ENCODE measurements at regions not wholly inside any gene's neighbourhood (a gene's known extent, or its start where the extent isn't known, plus 50 kb on each side); places are given as distances from the start of the nearest gene placed in this dataset.

DNA sequence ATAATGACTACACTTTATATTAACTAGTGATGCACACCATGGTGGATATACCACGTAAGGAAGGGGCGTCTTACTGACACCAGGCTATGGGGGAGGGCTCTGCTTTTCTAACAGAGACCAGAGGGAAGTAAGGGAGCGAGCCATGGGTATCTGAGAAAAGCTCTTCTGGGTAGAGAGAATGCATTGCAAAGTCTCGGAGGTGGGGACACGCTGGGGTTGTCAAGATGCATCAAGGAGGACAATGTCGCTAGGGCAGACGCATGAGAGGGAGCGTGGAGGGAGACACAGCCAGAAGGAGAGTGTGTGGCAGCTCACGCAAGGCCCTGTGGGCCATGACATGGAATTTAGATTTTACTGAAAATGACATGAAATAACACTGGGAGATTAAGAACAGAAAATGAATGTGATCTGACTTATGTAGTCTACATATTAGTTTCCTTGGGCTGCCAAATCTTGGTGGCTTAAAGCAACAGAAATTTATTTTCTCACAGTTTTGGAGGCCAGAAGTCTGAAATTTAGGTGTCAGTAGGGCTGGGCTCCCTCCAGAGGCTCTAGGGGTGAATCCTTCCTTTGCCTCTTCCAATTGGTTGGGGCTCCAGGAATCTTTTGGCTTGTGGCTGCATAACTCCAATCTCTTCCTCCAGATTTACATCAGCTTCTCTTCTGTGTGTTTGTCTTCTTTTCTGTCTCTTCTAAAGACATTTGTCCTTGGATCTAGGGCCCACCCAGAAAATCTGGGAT is 352.2 kb downstream of the CYRIA start:
- DNase-seq = no peak

DNA sequence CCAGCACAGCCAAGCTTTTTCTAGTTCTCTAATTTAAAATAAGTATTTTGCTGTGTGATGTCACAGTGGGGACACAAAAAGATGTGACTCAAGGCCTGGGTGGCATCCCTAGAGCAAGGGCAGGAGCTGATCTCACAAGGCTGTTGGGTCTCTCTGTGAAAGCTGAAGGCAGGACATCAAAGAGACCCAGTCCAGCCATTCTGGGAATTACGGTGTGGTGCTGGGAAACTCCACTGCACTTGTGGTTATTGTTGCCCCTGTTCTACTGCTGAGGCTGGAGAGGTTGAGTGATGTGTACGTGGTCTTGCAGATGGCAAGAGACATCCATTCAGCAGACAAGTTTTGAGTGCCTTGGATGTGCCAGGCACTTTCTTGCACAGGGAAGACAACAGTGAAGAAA is 352.9 kb downstream of the CYRIA start:
- no peak for DNase-seq

DNA sequence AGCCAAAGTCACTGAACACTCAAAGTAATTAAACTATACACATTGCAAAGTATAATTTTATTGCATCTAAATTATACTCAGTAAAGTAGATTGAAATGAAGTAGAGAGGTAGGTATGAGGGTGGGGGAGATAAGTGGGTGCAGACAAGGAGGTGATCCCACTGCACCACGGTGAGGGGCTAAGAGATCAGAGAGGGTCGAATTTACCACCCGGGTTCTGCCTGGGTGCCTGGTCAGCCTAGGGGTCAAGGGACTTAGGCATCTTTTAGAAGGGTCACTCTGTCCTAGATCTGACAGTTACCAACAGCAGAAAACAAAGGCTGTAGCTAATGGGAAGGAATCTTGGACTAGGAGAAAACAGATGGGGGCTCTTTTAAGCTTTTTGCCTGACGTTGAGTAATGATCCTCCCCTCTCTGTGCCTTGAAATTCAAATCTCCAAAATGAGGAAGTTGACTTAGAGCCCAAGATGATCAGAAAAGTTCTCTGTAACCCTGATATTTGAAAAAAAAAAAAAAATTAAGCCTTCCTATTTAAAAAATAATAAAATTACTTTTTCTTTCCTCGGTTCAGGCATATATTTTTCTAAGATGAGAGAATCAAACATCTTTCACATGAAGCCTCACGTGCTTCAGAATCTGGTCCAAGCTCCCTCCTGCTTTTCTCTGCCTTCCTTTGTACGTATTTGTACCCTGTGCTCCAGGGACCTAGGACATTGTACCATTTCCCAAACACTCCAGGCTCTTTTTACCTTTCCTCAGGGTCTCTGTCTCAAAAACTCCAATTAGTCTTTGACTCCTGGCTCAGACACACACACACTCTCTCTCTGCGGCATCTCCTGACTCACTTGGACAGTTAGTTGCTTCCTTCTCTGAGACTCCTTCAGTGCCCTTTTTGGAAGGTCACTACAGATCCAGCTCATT is 353.9 kb downstream of the CYRIA start:
- no peak for DNase-seq

DNA sequence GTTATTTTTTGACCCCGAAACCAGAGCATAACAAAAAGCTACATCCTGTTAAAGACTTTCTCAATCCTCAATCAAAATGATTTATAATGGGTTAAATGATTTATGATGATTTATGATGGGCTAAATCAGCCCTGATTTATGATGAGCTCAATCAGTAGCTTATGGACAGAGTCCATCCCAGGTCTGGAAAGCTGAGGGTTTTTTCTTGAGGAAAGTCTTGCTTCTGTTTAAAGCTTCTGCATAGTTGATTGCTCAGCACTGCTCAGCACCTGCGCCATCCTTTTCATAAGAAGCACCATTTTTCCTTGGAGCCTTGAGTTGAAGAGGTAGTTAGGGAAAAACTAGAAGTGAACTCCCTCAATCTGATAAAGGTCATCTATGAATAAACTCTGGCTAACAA is 356.8 kb downstream of the CYRIA start:
- no peak for DNase-seq

DNA sequence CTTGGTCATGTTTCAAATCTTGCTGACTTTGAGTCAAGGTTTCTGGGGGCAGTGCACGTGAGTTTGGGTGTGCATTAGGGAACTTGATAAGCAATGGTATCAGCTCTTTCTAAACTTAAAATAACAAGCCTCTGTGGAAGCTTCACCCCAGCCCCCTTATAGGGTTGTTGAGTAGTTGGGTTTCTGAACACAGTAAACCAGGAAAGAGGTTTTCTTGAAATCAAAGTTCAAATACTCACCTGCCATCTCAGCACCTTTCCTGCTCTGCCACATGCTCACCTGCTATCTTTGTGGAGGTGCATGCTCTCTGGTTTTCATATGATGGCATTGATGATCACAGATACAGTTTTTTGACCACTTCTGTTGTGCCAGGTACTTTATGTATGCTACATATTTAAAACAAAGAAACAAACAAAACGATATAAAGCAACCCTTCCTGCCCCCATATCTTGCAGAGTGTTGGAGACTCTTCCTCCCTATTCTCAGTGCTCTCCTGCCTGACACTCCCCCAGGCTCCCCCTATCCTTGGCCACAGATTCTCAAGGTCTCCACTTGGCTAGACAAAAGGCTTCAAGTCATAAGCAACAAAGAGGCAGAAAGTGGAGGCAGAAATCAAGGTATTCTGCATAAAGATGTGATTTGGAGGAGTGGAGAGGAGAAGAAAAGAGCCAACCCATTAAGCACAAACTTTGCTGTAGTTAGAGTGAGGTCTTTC is 360.6 kb downstream of the CYRIA start:
- no peak for DNase-seq

DNA sequence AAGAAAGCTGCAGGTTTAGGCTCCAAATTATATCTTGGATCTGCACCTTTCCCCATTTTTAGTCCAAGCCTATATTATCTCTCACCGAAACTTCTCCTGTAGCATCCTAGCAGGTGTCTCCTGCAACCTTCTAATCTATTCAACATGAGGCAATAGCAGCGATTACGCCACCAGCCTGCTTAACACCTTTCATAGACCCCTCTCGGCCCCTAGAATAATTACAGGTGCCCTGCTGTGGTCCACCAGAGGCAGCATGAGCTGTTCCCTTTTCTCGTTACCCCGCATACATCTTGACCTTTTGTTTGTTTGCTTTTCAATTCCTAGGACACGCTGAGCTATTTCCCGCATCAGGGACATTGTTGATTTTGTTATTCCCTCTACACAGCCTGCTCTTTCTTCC is 361.9 kb downstream of the CYRIA start:
- DNase-seq = no peak

DNA sequence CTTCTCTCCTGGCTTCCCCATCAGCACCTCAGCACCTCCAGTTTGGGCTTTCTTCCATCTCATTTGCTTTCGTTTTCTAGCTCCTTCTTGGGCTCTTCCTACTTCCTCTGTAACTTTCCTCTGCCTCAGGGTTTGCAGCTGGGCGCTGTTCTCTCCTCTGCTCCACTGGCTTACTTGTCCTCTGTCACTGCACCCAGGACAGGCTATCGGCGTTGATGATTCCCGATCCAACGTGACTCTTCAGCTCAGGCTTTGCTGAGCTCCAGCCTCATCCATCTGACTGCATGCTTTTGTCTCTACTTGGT is 362.4 kb downstream of the CYRIA start:
- DNase-seq = no peak

DNA sequence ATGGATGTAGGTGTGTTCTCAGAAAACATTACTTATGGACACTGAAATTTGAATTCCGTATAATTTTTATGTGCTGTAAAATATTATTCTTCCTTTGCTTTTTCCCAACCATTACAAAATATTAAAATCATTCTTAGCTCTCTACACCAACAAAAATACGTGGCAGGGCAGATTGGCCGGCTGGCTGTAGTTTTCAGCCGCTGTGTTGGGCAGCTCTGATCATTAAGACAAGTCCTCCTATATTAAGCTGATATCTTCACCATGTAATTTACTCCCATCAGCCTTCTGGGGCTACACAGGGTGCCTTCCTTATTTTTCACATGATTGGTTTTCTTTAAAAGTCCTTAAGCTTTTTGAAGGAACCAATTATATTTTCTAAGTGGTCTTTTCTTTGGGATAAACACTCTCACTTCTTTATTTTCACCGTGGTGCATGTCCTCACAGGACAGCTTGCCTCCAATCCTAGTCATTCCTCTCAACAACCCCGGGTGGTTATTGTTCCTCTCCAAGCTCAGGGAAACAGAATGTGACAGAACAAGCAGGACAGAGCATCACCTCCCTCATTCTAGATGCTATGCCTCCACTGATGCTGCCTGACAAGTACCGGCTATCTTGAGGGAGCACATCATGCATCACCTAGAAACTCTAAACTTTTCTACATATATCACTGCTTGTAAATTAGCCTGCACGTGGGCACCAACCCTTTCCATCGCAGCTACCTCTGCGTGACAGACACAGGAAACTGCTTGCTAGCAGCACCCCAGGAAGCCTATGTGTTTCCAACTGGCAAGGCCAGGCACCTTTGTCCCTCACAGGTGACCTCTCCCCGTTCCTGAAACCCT is 362.3 kb downstream of the MYCN start:
- DNase-seq = no peak

DNA sequence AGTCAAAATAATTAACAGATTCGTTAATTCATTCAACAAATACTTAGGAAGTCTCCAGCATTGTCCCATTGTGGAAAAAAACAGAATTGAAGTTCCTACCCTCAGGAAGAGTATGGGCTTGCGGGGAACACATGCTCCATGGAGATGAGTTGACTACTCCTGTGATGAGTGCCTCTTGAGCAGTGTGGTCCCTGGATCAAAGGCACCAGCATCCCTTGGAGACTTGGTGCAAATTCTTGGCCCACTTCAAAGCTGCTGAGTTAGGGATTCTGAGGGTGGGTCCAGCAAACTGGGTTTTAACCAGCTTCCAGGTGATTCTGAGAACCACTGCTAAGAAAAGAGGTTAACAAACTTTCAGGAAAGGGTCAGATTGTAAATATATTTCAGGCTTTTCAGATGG is 361.6 kb downstream of the MYCN start:
- no peak for DNase-seq

DNA sequence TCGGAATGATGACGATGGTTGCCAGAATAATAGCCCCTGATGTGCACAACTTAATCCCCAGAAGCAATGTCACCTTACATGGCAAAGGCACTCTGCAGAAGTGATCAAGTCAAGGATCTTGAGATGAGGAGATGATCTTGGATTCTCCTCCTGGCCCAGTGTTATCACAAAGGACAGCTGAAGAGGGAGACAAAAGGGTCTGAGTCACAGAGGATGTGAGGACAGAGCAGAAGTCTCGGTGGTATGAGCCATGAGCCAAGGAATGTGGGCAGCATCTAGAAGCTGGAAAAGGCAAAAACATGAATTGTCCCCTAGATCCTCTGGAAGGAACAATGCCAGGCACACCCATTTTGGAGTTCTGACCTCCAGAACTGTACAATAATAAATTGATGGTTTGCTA is 358.5 kb downstream of the MYCN start:
- no peak for DNase-seq

DNA sequence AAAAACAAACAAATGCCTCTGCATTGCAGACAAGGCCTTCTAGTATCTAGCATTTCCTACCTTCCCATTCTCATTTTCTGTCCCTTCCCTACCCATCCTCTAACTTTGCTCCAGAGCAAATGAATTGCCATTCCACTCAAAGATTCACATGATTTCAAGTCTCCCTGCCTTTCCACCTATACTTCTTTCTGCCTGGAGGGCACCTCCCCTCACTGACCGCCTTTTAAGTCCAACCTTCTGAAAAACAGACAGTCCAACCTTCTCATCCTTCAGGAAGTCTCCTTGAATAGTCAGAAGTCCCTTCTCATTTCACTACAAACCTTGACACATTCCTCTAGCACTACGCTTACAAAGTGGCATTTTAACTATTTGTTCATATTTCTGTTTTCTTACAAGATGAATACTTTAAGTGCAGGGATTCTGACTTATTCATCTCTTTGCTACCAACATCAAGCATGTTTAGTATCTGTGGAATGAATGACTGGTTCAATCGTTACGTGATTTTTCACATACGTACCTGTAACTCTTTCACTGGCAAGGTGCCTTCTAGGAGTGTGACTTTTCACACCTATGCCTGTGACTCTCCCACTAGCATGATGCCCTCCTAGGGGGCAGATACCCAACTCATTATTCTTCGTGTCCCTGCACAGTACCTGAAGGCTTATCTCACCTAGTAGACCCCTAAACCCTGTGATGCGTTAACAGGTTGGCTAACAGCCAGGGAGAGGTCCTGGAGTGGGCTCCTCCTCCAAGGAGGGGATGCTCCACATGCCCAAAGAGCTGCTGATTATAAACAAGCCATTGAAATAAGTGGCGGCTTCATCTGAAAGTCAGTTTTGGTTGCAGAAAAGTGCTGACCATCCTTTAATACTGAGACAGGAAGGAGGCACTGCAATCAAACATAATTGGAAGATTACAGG is 356.2 kb downstream of the MYCN start:
- DNase-seq = no peak

DNA sequence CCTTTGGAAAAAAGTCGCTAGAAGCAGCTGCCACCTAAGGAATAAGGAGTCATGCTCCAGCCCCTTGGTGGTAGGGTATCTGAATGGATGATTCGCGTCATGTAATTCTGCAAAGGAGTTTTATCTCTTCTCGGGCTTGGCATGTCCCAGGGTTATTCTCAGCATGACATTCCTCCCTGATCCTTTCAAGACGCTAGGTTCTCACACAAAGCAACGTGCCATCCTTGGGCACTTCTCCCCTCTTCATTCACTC is 355.6 kb downstream of the MYCN start:
- DNase-seq = no peak

DNA sequence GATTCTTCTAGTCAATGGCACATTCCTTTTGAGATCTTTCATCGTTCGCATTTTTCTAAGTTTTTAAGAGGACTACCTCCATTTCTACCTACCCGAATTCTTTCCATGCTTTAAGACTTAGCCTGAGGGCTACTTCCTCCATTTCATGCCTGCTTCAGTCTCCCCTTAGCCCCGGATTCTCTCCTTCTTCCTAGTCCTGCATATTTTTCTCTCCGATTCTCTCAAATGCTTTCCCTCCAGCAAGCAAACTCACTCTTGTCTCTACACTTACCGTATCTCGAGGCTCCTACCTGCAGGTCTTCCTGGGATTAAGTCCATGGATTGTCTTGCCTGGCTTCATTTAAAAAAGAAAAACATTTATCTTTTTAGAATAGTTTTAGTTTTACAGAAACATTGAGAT is 354.4 kb downstream of the MYCN start:
- DNase-seq = no peak

DNA sequence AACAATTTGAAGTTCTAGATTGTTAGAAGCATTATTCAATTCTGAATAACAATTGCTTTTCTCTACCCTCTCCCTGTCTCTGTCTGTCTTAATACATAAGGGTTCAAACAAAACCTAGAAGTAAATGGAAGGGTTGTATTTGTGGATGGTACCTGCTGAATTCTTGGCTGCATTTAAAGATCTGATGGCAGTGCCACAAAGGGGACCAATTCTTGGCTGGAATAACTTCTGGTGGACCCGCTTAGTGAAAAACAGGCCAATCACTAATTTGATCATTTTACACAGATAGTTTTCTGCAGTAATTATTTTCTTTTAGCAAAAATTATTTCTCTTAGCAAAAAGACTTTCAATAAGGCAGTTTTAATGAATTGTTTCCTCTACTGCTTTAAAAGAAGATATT is 353.5 kb downstream of the MYCN start:
- DNase-seq = no peak

DNA sequence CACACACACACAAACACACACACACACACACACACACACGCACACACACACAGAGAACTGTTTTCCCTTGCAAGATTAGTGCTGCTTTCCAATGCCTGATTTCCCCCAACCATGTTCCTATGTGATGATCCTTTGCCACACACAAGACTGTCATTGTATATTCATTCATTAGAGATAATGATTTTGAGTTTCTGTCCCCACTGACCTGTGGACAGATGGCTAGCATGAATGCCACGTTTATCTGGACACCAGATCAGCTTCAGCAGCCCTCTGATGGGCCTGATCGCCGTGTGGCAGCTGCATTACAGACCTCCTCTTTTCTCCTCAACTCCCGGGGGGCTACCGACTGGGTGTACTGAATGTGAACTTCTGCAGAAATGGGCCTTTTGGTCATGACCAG is 353.0 kb downstream of the MYCN start:
- DNase-seq = no peak

DNA sequence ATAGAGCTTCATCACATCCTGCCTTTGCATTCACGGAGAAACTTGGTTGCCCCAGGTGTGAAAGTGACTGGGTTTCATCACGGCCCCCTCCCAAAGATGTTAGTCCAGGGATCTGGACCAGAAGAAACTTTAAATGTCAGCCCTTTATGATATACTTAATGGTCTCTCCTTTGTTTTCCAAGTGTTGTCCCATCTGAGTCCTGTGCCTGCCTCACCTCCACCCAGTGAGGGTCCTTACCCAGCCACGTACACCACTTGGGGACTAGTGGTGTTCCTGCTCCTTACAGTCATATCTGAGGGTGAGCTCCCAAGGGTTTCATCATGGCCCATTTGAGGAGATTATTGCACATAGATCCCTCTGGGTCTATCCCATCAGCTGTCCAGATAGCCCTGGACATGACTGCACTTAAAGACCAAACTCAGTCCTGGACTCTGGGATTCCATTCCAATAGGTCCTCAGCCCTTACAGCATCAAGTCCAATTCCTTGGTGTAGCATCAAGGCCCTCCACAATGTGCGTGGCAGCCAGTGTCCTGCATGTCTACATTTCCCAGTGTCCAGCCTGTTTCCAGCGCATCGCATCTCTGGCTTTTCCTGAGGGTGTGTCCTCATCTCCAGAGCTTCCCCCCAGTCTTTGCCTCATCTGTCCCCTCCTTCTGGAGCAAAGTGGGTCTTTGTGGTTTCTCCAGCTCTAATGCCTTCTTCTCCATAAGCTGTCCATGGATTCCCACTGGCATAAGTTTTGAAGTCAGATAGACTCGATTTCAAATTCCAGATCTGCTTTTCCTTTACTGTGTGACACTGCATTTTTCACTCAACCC is 351.6 kb downstream of the MYCN start:
- DNase-seq = no peak

DNA sequence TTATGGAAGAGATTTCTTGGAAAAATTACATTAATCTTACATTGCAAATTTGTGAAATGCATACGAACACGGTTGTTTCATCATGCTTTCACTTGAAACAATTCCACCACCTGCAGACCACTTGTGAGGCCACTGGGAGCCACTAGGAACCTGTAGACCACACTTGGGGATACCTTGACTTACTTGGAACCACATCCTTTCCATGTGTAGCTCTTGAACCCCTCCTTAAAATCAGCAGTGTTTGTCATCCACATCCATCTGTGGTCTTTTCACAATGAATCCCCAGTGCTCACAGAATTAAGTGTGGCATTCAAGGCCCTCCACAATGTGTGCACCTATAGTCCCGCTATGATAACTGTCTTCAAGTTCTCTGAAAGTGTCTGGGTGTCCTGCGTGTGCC is 350.9 kb downstream of the MYCN start:
- DNase-seq = no peak

DNA sequence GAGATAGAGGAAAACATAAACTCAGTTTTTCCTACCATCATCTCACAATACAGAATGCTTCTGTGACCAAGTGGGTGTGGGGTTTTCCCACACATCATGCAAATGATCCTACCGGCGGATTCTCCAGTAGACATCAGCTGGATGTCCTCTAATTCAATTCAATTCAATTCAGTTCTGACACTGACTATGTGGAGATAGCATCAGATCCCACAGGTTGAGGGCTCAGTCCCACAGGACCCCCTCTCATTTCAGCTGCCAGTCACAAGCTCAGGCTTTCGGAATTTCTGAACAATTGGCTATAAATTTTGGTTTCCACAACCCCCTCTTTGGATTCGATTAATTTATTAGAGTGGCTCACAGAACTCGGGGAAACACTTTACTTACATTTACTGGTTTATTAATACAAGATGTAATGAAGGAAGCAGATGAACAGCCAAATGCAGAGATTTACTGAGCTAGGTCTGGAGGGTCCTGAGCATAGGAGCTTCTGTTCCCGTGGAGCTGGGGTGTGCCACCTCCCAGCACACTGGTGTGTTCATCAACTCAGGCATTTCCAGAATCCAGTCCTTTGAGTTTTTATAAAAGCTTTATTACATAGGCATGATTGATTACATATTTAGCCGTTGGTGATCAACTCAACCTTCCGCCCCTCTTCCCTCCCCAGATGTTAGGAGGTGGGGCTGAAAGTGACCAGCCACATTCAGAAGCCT is 350.1 kb downstream of the MYCN start:
- no peak for DNase-seq

DNA sequence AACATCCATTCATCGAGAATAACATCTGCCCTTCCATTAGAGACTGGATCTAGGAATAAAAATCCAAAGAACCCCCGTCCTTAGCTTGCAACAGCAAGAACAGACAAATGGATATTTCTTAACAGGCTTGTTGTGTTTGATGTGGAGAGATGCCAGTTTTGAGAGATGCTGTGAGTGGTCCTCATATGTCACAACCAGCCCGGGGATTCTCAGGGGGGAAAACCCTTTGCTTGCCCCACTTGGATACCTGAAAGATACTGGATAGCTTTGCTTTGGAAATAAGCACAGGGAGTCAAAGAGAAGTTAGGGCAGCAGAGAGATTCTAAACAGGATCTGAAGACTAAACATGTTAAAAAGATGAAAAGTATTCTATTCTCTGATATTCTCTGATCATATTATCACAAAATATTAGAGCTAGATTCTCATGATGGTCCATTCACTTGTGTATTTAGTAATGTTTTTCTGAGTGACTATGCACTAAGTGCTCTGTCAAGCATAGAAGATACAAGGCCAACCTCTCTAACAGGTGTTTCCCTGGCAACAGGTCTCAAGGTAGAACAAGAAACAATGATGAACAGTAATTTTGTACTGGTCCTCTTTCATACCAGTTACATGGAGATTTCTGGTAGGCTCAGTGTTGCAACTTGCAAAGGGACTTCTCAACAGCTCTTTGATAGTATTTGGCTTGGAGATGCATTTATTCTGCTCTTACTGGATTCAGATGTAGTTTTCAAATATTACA is 348.2 kb downstream of the MYCN start:
- DNase-seq = no peak

DNA sequence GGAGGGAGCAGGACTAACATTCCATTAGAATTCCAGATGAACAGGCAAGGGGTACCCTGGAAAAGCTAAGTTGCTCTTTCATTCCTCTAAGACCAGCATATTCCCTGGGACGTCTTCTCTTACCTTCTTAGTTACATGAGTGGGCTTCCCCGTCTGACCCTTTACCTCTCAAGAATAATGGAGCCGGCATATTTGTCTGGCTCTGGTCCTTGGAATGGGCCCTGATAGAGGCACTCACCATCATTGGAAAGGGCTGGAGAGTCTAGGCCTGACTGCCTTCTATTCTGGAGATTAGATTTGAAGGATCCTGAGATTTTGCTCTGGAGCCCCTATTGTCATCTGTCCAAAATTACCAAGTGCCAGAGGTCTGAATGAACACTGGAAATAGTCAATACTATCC is 347.5 kb downstream of the MYCN start:
- no peak for DNase-seq
